ENCODE measurements at regions not wholly inside any gene's neighbourhood (a gene's known extent, or its start where the extent isn't known, plus 50 kb on each side); places are given as distances from the start of the nearest gene placed in this dataset.
"Not testable (repeated sequence)": the region's sequence is repeated elsewhere in the genome, so short reads cannot be mapped to it uniquely, and the experiment has no call there.

GRCh38 chr2:120543899-120544298 is 191.8 kb upstream of the GLI2 start:
- no peak overlapping the region for H3K4me3 Mint-ChIP-seq (ENCODE audit: unreplicated experiment)
- TF ChIP-seq CTCF (IDR thresholded peaks at IDR 0.05; ENCODE audit: insufficient read depth, low read depth, low read length): no peak
- no peak for TF ChIP-seq EZH2 (IDR thresholded peaks at IDR 0.05; ENCODE audit: insufficient read depth, low read length)
- H3K27ac Mint-ChIP-seq (ENCODE audit: unreplicated experiment): peak overlapping the region; percentile 89
- H3K79me2 ChIP-seq (ENCODE audit: insufficient read depth, low read length): no peaks in the 10 kb centered on the region
- no peak overlapping the region for H3K9ac ChIP-seq (ENCODE audit: low read length)
- H3K9me3 Mint-ChIP-seq (ENCODE audit: unreplicated experiment): no peaks in the 10 kb centered on the region
- H3K36me3 Mint-ChIP-seq (ENCODE audit: low read depth, unreplicated experiment): no peaks in the 10 kb centered on the region
- H4K20me1 ChIP-seq (ENCODE audit: insufficient read depth, low read length): no peaks in the 10 kb centered on the region
- H3K27me3 ChIP-seq (ENCODE audit: insufficient read depth, low read length): peaks cover 13% of the 10 kb centered on the region
- no peak for DNase-seq (ENCODE audit: low read depth)
- H2AFZ ChIP-seq (ENCODE audit: low read depth, low read length): no peak overlapping the region
- H3K4me2 ChIP-seq (ENCODE audit: low read length): no peak overlapping the region
- H3K4me1 Mint-ChIP-seq (ENCODE audit: low read depth, unreplicated experiment): peaks cover 49% of the 10 kb centered on the region
- peaks cover 12% of the 10 kb centered on the region for H3K27me3 Mint-ChIP-seq (ENCODE audit: low read depth, unreplicated experiment)
- H3K4me3 ChIP-seq (ENCODE audit: insufficient read depth, low read depth, low read length): no peak overlapping the region
- H3K27ac ChIP-seq (ENCODE audit: low read depth, low read length): no peak overlapping the region
- FAIRE-seq: no peak
- peaks cover 35% of the 10 kb centered on the region for H3K4me1 ChIP-seq (ENCODE audit: insufficient read depth, low read length)
- H3K36me3 ChIP-seq (ENCODE audit: insufficient read depth, low read length): no peaks in the 10 kb centered on the region
- no peaks in the 10 kb centered on the region for H3K9me3 ChIP-seq (ENCODE audit: insufficient read depth, low read depth, low read length)

GRCh38 chr2:120544522-120544921 is 191.1 kb upstream of the GLI2 start:
- Histone ChIP-seq H3K27me3 (ENCODE audit: insufficient read depth, low read length) (peaks cover 13% of the 10 kb centered on the region), H3K4me2 (ENCODE audit: low read length) (no peak overlapping the region), H3K79me2 (ENCODE audit: insufficient read depth, low read length) (no peaks in the 10 kb centered on the region), H3K9me3 (ENCODE audit: insufficient read depth, low read depth, low read length) (no peaks in the 10 kb centered on the region), H3K36me3 (ENCODE audit: insufficient read depth, low read length) (no peaks in the 10 kb centered on the region), H2AFZ (ENCODE audit: low read depth, low read length) (no peak overlapping the region), H3K4me3 (ENCODE audit: insufficient read depth, low read depth, low read length) (no peak overlapping the region), H3K9ac (ENCODE audit: low read length) (no peak overlapping the region), H3K4me1 (ENCODE audit: insufficient read depth, low read length) (peaks cover 35% of the 10 kb centered on the region), H4K20me1 (ENCODE audit: insufficient read depth, low read length) (no peaks in the 10 kb centered on the region), H3K27ac (ENCODE audit: low read depth, low read length) (no peak overlapping the region)
- Mint-ChIP-seq H3K27me3 (ENCODE audit: low read depth, unreplicated experiment) (peaks cover 9% of the 10 kb centered on the region), H3K4me3 (ENCODE audit: unreplicated experiment) (no peak overlapping the region), H3K9me3 (ENCODE audit: unreplicated experiment) (no peaks in the 10 kb centered on the region), H3K36me3 (ENCODE audit: low read depth, unreplicated experiment) (no peaks in the 10 kb centered on the region), H3K4me1 (ENCODE audit: low read depth, unreplicated experiment) (peaks cover 44% of the 10 kb centered on the region), H3K27ac (ENCODE audit: unreplicated experiment) (peak overlapping the region; percentile 89)
- TF ChIP-seq EZH2 (IDR thresholded peaks at IDR 0.05; ENCODE audit: insufficient read depth, low read length) (no peak), CTCF (IDR thresholded peaks at IDR 0.05; ENCODE audit: insufficient read depth, low read depth, low read length) (no peak)
- FAIRE-seq: no peak
- no peak for DNase-seq (ENCODE audit: low read depth)

- H2AFZ ChIP-seq (ENCODE audit: low read depth, low read length); H3K27me3 Mint-ChIP-seq (ENCODE audit: low read depth, unreplicated experiment); H4K20me1 ChIP-seq (ENCODE audit: insufficient read depth, low read length); H3K4me3 ChIP-seq (ENCODE audit: insufficient read depth, low read depth, low read length); H3K9me3 Mint-ChIP-seq (ENCODE audit: unreplicated experiment); H3K4me3 Mint-ChIP-seq (ENCODE audit: unreplicated experiment); H3K9me3 ChIP-seq (ENCODE audit: insufficient read depth, low read depth, low read length); H3K27ac ChIP-seq (ENCODE audit: low read depth, low read length); H3K36me3 ChIP-seq (ENCODE audit: insufficient read depth, low read length); FAIRE-seq; DNase-seq (ENCODE audit: low read depth); H3K9ac ChIP-seq (ENCODE audit: low read length); H3K36me3 Mint-ChIP-seq (ENCODE audit: low read depth, unreplicated experiment); H3K79me2 ChIP-seq (ENCODE audit: insufficient read depth, low read length); H3K4me2 ChIP-seq (ENCODE audit: low read length): not testable (repeated sequence)
- H3K27ac Mint-ChIP-seq (ENCODE audit: unreplicated experiment): peak overlapping the region; percentile 89
- H3K27me3 ChIP-seq (ENCODE audit: insufficient read depth, low read length): peaks cover 13% of the 10 kb centered on the region
- peaks cover 32% of the 10 kb centered on the region for H3K4me1 ChIP-seq (ENCODE audit: insufficient read depth, low read length)
- H3K4me1 Mint-ChIP-seq (ENCODE audit: low read depth, unreplicated experiment): peaks cover 42% of the 10 kb centered on the region
Observed at GRCh38 chr2:120545007-120545406, 190.7 kb upstream of the GLI2 start.

Data from astrocyte (in vitro differentiated cells and primary cell).